H9 (cell line): ENCODE measurements at regions not wholly inside any gene's neighbourhood (a gene's known extent, or its start where the extent isn't known, plus 50 kb on each side); places are given as distances from the start of the nearest gene placed in this dataset.

Experiments used
- DNase-seq: peaks from one replicate; pipeline ENCODE4 v3.0.0-alpha.2; 2017
- H2AFZ ChIP-seq: one replicate; pipeline ENCODE4 v1.6.1; 2013; ENCODE audit warnings: mild to moderate bottlenecking, low read length, control low read depth, moderate library complexity
- H2AK5ac ChIP-seq: 2 replicates; pipeline ENCODE4 v1.6.1; 2013; ENCODE audit warnings: low read length, control low read depth, mixed read lengths; ENCODE audit not compliant: insufficient read length
- H2BK120ac ChIP-seq: one replicate; pipeline ENCODE4 v1.6.1; 2013; ENCODE audit warnings: low read depth, mild to moderate bottlenecking, low read length, control low read depth, inconsistent platforms; ENCODE audit not compliant: poor library complexity, severe bottlenecking
- H2BK12ac ChIP-seq: 2 replicates; pipeline ENCODE4 v1.6.1; 2013; ENCODE audit warnings: low read length, control low read depth, mixed read lengths, low read depth; ENCODE audit not compliant: insufficient read length
- H2BK15ac ChIP-seq: 2 replicates; pipeline ENCODE4 v1.6.1; 2013; ENCODE audit warnings: low read depth, low read length, control low read depth
- H2BK20ac ChIP-seq: one replicate; pipeline ENCODE4 v1.6.1; 2013; ENCODE audit warnings: low read depth, mild to moderate bottlenecking, low read length, control low read depth, inconsistent platforms; ENCODE audit not compliant: poor library complexity, severe bottlenecking
- H2BK5ac ChIP-seq: 2 replicates; pipeline ENCODE4 v1.6.1; 2013; ENCODE audit warnings: low read length, control low read depth, mixed read lengths; ENCODE audit not compliant: insufficient read length
- H3K14ac ChIP-seq: 2 replicates; pipeline ENCODE4 v1.6.1; 2013; ENCODE audit warnings: low read length, control low read depth; ENCODE audit not compliant: insufficient read depth
- H3K18ac ChIP-seq: 2 replicates; pipeline ENCODE4 v1.6.1; 2013; ENCODE audit warnings: low read depth, mild to moderate bottlenecking, mixed read lengths, low read length, control low read depth; ENCODE audit not compliant: insufficient read length
- H3K23ac ChIP-seq: 2 replicates; pipeline ENCODE4 v1.6.1; 2013; ENCODE audit warnings: low read length, control low read depth, mixed read lengths, low read depth; ENCODE audit not compliant: insufficient read length
- H3K23me2 ChIP-seq: 2 replicates; pipeline ENCODE4 v1.6.1; 2013; ENCODE audit warnings: low read depth, mild to moderate bottlenecking, mixed read lengths, low read length, control low read depth; ENCODE audit not compliant: insufficient read length, poor library complexity, severe bottlenecking
- H3K27ac ChIP-seq: 2 replicates; pipeline ENCODE4 v1.5.1; 2013; ENCODE audit warnings: low read length, control low read depth, mixed read lengths, low read depth; ENCODE audit not compliant: insufficient read length
- H3K27me3 ChIP-seq: 2 replicates; pipeline ENCODE4 v1.6.1; 2013; ENCODE audit warnings: low read length, control low read depth, inconsistent platforms; ENCODE audit not compliant: insufficient read depth
- H3K4ac ChIP-seq: 2 replicates; pipeline ENCODE4 v1.6.1; 2013; ENCODE audit warnings: low read depth, mild to moderate bottlenecking, control low read depth, inconsistent platforms, low read length, moderate library complexity
- H3K4me1 ChIP-seq: 2 replicates; pipeline ENCODE4 v1.6.1; 2013; ENCODE audit warnings: low read length, control low read depth, inconsistent platforms; ENCODE audit not compliant: insufficient read depth
- H3K4me2 ChIP-seq: 2 replicates; pipeline ENCODE4 v1.6.1; 2013; ENCODE audit warnings: low read length, control low read depth, mixed read lengths; ENCODE audit not compliant: insufficient read length, insufficient read depth
- H3K56ac ChIP-seq: 2 replicates; pipeline ENCODE4 v1.6.1; 2013; ENCODE audit warnings: low read depth, mild to moderate bottlenecking, mixed read lengths, low read length, control low read depth; ENCODE audit not compliant: insufficient read length
- H3K79me1 ChIP-seq: 2 replicates; pipeline ENCODE4 v1.6.1; 2013; ENCODE audit warnings: low read depth, mild to moderate bottlenecking, moderate library complexity, low read length, control low read depth, inconsistent platforms; ENCODE audit not compliant: insufficient read depth, poor library complexity, severe bottlenecking
- H3K79me2 ChIP-seq: 2 replicates; pipeline ENCODE4 v1.6.1; 2013; ENCODE audit warnings: low read length, control low read depth, inconsistent platforms; ENCODE audit not compliant: insufficient read depth
- H3K9ac ChIP-seq: 2 replicates; pipeline ENCODE4 v1.6.1; 2013; ENCODE audit warnings: low read length, control low read depth, mixed read lengths; ENCODE audit not compliant: insufficient read length; ENCODE audit errors: extremely low read depth
- H3K9me3 ChIP-seq: one replicate; pipeline ENCODE4 v1.6.1; 2013; ENCODE audit warnings: low read depth, low read length, inconsistent platforms; ENCODE audit not compliant: control insufficient read depth
- H3T11ph ChIP-seq: one replicate; pipeline ENCODE4 v1.6.1; 2013; ENCODE audit warnings: mild to moderate bottlenecking, low read length, control low read depth, inconsistent platforms
- H4K20me1 ChIP-seq: one replicate; pipeline ENCODE4 v1.6.1; 2013; ENCODE audit not compliant: control insufficient read depth, insufficient read length, insufficient read depth
- H4K5ac ChIP-seq: 2 replicates; pipeline ENCODE4 v1.6.1; 2013; ENCODE audit warnings: low read depth, mild to moderate bottlenecking, mixed read lengths, low read length, control low read depth; ENCODE audit not compliant: insufficient read length
- H4K8ac ChIP-seq: replicated peaks from 2 replicates; pipeline ENCODE4 v1.6.1; 2013; ENCODE audit warnings: low read length, control low read depth, mixed read lengths, low read depth; ENCODE audit not compliant: insufficient read length
- H4K91ac ChIP-seq: 2 replicates; pipeline ENCODE4 v1.6.1; 2013; ENCODE audit warnings: low read depth, mild to moderate bottlenecking, moderate library complexity, mixed read lengths, low read length, control low read depth; ENCODE audit not compliant: insufficient read length
- H3K27ac Mint-ChIP-seq, 3 experiments: 2 replicates in 2 of 3; 3 replicates in 1 of 3; pipeline ENCODE4 v1.8.0; 2020 to 2021; ENCODE audit warnings: mixed read lengths in 3 of 3, mild to moderate bottlenecking in 1 of 3, moderate library complexity in 1 of 3
- H3K27me3 Mint-ChIP-seq: 2 replicates; pipeline ENCODE4 v1.8.0; 2021; ENCODE audit warnings: low read depth, mild to moderate bottlenecking, moderate library complexity, mixed read lengths
- H3K36me3 Mint-ChIP-seq, 3 experiments: 2 replicates in 2 of 3; 3 replicates in 1 of 3; pipeline ENCODE4 v1.8.0; 2020 to 2021; ENCODE audit warnings: low read depth in 3 of 3, mixed read lengths in 3 of 3; ENCODE audit not compliant: insufficient read depth in 1 of 3
- H3K4me1 Mint-ChIP-seq, 2 experiments: 2 replicates each; pipeline ENCODE4 v1.8.0; 2020; ENCODE audit warnings: mixed read lengths in 2 of 2
- H3K4me3 Mint-ChIP-seq, 2 experiments: 2 replicates in 1 of 2; 3 replicates in 1 of 2; pipeline ENCODE4 v1.8.0; 2020 to 2021; ENCODE audit warnings: mild to moderate bottlenecking in 2 of 2, mixed read lengths in 2 of 2, moderate library complexity in 1 of 2
- H3K9me3 Mint-ChIP-seq, 2 experiments: 2 replicates in 1 of 2; 3 replicates in 1 of 2; pipeline ENCODE4 v1.8.0; 2020; ENCODE audit warnings: mild to moderate bottlenecking in 2 of 2, mixed read lengths in 2 of 2, moderate library complexity in 1 of 2
- CTCF ChIP-seq: fragments of 200-600 bp; sonication (generic); conservative IDR thresholded peaks from 3 replicates; pipeline ENCODE4 v1.8.0; 2021; ENCODE audit warnings: antibody characterized with exemption, mild to moderate bottlenecking
- WGBS: extraction: QIAGEN DNeasy Blood & Tissue Kit; methylation state at CpG from one replicate; pipeline ENCODE4 v1.1.7; 2013; ENCODE audit warnings: missing lambda C conversion rate, low lambda C conversion rate, mixed read lengths; ENCODE audit not compliant: insufficient read length; ENCODE audit errors: extremely low coverage; 5-methylcytosine and 5-hydroxymethylcytosine counted together

GRCh38 chr22:22068657-22069056, 86.1 kb upstream of the TOP3B start:
- Histone ChIP-seq H3K9me3 (no peaks in the 10 kb centered on the region), H3K79me1 (no peaks in the 10 kb centered on the region), H2BK12ac (no peak overlapping the region), H3K18ac (no peak overlapping the region), H4K20me1 (no peaks in the 10 kb centered on the region), H4K8ac (no peak overlapping the region), H3K56ac (no peak overlapping the region), H3K4me2 (no peak overlapping the region), H3K4me1 (no peaks in the 10 kb centered on the region), H3T11ph (no peak overlapping the region), H3K9ac (no peak overlapping the region), H2BK20ac (no peak overlapping the region), H3K4ac (no peak overlapping the region), H2AK5ac (no peak overlapping the region), H2BK15ac (no peak overlapping the region), H2AFZ (no peak overlapping the region), H3K79me2 (no peaks in the 10 kb centered on the region), H2BK120ac (no peak overlapping the region), H3K23ac (no peak overlapping the region), H3K27me3 (peaks cover 78% of the 10 kb centered on the region), H4K91ac (no peak overlapping the region), H4K5ac (no peak overlapping the region), H3K14ac (no peak overlapping the region), H3K23me2 (no peaks in the 10 kb centered on the region), H3K27ac (no peak overlapping the region), H2BK5ac (no peak overlapping the region)
- no CpG with 5 or more reads among the region's 2 CpGs for WGBS
- no peak overlapping the region for H3K27ac Mint-ChIP-seq
- no peaks in the 10 kb centered on the region for H3K36me3 Mint-ChIP-seq
- H3K4me1 Mint-ChIP-seq: no peaks in the 10 kb centered on the region
- no peak overlapping the region for H3K4me3 Mint-ChIP-seq
- no peak for DNase-seq
- TF ChIP-seq CTCF: no peak
- H3K9me3 Mint-ChIP-seq: peaks cover 0 to 4% of the 10 kb centered on the region in 2 experiments; a peak in 2 of 5 replicates
- H3K27me3 Mint-ChIP-seq: peaks cover 98% of the 10 kb centered on the region
